Astrocyte of the cerebellum (primary cell): ENCODE measurements at regions not wholly inside any gene's neighbourhood (a gene's known extent, or its start where the extent isn't known, plus 50 kb on each side); places are given as distances from the start of the nearest gene placed in this dataset.

Source experiments
- DNase-seq: peaks from one replicate; pipeline ENCODE4 v3.0.0-alpha.2; 2011; ENCODE audit warnings: low read depth
- H3K4me3 ChIP-seq: 2 replicates; pipeline ENCODE4 v1.5.1; 2011; ENCODE audit warnings: mild to moderate bottlenecking, low read depth, low read length, moderate library complexity
- in situ Hi-C: cut with HindIII; loops from 2 replicates; pipeline ENCODE4 v1.10.0; 2017; ENCODE audit warnings: low sequenced_read_pairs
- TF ChIP-seq, protein P1 (sequence below): IDR thresholded peaks from 2 replicates; pipeline ENCODE4 v1.5.1; 2012; ENCODE audit warnings: low read length, low read depth, moderate library complexity, mild to moderate bottlenecking; ENCODE audit errors: missing control alignments

DNA sequence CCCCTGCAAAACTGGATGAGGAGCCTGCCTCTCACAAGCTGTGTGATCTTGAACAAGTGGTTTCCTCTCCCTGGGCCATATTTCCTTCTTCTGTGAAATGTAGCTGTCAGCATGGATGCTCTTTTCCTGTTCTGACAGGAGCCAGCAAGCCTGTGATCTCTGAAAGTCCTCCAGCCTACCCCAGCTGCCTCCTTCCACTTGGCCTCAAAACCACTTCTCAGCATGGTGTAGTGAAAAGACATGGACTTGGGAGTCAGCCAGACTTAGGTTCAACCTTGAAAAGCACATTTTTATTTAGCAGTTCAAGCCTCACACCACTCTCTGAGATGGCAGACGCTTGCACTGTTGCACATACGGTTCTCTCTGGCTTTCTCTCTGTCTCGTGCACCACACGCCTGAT, 292.9 kb upstream of the DUSP10 start:
- DNase-seq, result peak; percentile 90
- TF ChIP-seq, protein P1, sequence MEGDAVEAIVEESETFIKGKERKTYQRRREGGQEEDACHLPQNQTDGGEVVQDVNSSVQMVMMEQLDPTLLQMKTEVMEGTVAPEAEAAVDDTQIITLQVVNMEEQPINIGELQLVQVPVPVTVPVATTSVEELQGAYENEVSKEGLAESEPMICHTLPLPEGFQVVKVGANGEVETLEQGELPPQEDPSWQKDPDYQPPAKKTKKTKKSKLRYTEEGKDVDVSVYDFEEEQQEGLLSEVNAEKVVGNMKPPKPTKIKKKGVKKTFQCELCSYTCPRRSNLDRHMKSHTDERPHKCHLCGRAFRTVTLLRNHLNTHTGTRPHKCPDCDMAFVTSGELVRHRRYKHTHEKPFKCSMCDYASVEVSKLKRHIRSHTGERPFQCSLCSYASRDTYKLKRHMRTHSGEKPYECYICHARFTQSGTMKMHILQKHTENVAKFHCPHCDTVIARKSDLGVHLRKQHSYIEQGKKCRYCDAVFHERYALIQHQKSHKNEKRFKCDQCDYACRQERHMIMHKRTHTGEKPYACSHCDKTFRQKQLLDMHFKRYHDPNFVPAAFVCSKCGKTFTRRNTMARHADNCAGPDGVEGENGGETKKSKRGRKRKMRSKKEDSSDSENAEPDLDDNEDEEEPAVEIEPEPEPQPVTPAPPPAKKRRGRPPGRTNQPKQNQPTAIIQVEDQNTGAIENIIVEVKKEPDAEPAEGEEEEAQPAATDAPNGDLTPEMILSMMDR, result no peak
- H3K4me3 ChIP-seq, result no peak overlapping the region
- in situ Hi-C loops, result no loop called here

DNA sequence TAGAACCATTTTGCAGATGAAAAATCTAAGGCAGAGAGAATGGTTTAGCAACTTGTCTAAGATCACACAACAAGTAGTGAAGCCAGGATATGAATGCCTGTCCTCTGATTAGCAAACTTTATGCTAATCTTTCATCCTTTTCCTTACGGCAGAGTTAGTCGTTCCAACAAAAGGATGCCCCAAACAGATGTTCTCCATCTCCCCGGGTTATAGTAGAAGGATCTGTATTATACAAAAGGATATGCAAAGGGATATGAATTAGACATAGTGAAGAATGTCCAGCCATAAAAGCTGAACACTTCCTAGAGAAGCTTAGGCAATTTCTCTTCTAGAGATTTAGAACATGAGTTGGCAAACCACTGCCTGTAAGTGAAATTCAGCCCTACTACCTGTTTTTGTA, 291.6 kb upstream of the DUSP10 start:
- H3K4me3 ChIP-seq, result no peak overlapping the region
- TF ChIP-seq, protein P1, result no peak
- DNase-seq, result no peak
- in situ Hi-C loops, result no loop called here

DNA sequence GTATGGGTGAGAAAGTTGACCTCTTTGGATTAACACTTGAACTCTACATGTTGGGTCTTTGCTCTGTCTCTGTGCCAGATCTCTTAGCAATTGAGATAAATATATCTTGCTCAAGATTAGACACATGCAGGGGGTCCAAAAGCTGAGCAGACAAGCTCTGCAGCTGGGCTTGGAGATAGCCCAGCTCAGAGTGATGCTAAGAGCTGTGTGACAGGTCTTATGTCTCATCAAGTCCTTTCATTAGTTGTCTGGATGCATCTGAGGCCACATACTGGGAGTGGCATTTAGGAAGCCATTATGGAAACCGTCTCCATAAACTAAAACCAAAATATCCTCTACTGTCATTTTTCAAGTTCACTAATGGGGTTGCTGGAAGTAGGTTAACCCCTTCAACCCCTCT, 289.4 kb upstream of the DUSP10 start:
- TF ChIP-seq, protein P1, result no peak
- in situ Hi-C loops, result no loop called here
- H3K4me3 ChIP-seq, result no peak overlapping the region
- no peak for DNase-seq

DNA sequence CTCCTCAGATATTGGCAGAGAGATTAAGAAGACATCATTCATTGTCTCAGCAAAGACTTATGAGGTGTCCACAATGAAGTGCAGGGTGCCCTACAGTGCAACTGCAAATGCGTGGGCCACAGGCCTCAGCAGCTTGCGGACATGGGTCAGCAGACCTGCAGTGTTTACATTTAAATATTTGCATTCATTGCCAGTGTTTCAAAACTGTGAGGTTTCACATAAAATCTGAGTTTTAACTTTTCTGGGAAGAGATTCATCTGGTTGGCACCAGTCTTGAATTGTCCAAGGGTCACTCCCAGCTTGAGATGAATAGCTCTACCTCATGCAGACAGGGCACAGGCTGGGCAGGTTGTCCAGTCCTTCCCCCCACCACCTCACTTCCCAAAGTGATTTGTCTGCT, 286.8 kb upstream of the DUSP10 start:
- H3K4me3 ChIP-seq, result no peak overlapping the region
- TF ChIP-seq, protein P1, result no peak
- no peak for DNase-seq
- in situ Hi-C loops, result no loop called here

DNA sequence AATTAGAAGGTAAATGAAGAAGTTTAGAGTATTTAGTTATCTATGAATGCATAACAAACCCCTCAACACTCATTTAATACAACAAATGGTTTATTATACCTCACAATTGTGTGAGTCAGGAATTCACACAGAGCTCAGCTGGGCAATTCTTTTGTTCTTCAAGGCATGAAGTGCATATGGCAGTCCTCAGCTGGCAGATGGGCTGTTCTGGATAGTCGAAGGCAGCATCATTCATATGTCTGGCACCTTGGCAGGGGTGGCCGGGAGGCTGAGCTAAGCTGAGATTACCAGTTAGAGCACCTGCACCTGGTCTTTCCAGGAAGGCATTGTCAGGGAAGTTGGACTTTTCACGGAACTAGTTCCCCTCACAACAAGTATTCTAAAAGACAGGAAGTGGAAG, 286.2 kb upstream of the DUSP10 start:
- TF ChIP-seq, protein P1, result no peak
- in situ Hi-C loops, result no loop called here
- DNase-seq, result no peak
- no peak overlapping the region for H3K4me3 ChIP-seq

DNA sequence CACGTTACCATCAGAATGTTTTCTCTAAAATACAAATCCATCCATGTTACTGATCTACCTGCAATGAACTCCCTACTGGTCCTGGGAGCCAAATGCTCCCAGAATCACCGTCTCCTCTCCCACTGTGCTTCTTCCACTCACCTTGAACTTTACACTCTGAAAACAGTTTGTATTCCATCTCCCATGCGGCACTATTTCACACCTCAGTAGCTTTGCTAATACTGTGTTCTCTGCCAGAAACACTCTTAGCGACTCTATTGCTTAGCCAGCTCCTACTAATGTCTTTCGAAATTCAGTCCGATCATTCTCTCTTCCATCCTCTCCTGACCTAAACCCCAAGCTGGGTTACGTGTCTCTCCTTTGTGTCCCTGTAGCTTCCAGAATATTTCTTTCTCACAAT, 284.4 kb upstream of the DUSP10 start:
- no peak for DNase-seq
- TF ChIP-seq, protein P1, result no peak
- in situ Hi-C loops, result no loop called here
- H3K4me3 ChIP-seq, result no peak overlapping the region

DNA sequence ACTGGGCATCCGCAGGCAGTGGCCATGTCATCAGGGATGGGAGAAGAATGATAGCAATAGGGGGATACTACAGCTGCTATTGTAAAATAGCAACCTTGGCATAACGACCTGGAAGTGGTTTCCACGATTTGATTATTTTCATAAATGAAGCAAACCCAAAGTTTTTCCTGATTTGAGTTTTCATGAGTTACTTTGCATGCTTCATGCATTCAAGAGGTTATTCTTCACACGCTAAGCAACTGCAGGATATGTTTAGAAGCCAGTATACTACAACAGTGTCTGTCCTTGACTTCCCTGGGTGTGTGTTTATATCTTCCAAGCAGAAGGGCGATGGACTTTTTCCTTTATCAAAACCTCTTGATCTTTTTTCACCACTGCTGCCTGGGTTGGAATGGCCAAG, 281.1 kb upstream of the DUSP10 start:
- DNase-seq, result no peak
- TF ChIP-seq, protein P1, result no peak
- H3K4me3 ChIP-seq, result no peak overlapping the region
- in situ Hi-C loops, result no loop called here
